Neural crest cell (in vitro differentiated cells): ENCODE measurements at regions not wholly inside any gene's neighbourhood (a gene's known extent, or its start where the extent isn't known, plus 50 kb on each side); places are given as distances from the start of the nearest gene placed in this dataset.

Experiments used
- DNase-seq: peaks from one replicate; pipeline ENCODE4 v3.0.0; 2021; ENCODE audit warnings: low read depth, mixed read lengths, low spot score
- H3K27ac Mint-ChIP-seq: one replicate; pipeline ENCODE4 v1.8.0; 2021; ENCODE audit warnings: mild to moderate bottlenecking, mixed read lengths; ENCODE audit not compliant: unreplicated experiment
- H3K27me3 Mint-ChIP-seq: 2 replicates; pipeline ENCODE4 v1.8.0; 2021; ENCODE audit warnings: low read depth, mild to moderate bottlenecking, mixed read lengths
- H3K36me3 Mint-ChIP-seq: 2 replicates; pipeline ENCODE4 v1.8.0; 2021; ENCODE audit warnings: low read depth, mild to moderate bottlenecking, mixed read lengths
- H3K4me1 Mint-ChIP-seq: 2 replicates; pipeline ENCODE4 v1.8.0; 2021; ENCODE audit warnings: mixed read lengths
- H3K4me3 Mint-ChIP-seq: one replicate; pipeline ENCODE4 v1.8.0; 2021; ENCODE audit warnings: mild to moderate bottlenecking, mixed read lengths
- H3K9me3 Mint-ChIP-seq: 2 replicates; pipeline ENCODE4 v1.8.0; 2021; ENCODE audit warnings: mixed read lengths
- TF ChIP-seq, protein P1 (sequence below): fragments of 200-600 bp; sonication (generic); conservative IDR thresholded peaks from 2 replicates; pipeline ENCODE4 v1.5.0; 2021; ENCODE audit warnings: antibody characterized with exemption, mild to moderate bottlenecking

DNA sequence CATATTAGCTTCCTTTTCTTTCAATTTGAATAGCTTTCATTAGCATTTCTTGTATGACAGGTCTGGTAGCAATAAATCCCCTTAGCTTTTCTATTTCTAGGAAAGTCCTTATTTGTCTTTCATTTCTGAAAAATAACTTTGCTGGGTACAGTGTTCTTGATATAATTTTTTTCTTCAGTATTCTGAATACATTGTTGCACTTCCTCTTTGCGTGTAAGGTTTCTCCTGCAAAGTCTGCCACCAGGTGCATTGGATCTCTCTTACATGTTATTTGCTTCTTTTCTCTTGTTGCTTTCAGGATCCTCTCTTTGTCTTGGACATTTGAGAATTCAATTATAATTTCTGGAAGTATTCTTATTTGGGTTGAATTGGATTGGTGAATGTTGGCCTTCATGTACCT lies 663.7 kb downstream of the GRXCR1 start:
- H3K27ac Mint-ChIP-seq: no peak overlapping the region
- H3K36me3 Mint-ChIP-seq: peaks cover 6% of the 10 kb centered on the region
- H3K9me3 Mint-ChIP-seq: peaks cover 17% of the 10 kb centered on the region
- TF ChIP-seq, protein P1, sequence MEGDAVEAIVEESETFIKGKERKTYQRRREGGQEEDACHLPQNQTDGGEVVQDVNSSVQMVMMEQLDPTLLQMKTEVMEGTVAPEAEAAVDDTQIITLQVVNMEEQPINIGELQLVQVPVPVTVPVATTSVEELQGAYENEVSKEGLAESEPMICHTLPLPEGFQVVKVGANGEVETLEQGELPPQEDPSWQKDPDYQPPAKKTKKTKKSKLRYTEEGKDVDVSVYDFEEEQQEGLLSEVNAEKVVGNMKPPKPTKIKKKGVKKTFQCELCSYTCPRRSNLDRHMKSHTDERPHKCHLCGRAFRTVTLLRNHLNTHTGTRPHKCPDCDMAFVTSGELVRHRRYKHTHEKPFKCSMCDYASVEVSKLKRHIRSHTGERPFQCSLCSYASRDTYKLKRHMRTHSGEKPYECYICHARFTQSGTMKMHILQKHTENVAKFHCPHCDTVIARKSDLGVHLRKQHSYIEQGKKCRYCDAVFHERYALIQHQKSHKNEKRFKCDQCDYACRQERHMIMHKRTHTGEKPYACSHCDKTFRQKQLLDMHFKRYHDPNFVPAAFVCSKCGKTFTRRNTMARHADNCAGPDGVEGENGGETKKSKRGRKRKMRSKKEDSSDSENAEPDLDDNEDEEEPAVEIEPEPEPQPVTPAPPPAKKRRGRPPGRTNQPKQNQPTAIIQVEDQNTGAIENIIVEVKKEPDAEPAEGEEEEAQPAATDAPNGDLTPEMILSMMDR: no peak
- DNase-seq: no peak
- H3K4me1 Mint-ChIP-seq: no peaks in the 10 kb centered on the region
- H3K4me3 Mint-ChIP-seq: no peak overlapping the region
- H3K27me3 Mint-ChIP-seq: no peaks in the 10 kb centered on the region

DNA sequence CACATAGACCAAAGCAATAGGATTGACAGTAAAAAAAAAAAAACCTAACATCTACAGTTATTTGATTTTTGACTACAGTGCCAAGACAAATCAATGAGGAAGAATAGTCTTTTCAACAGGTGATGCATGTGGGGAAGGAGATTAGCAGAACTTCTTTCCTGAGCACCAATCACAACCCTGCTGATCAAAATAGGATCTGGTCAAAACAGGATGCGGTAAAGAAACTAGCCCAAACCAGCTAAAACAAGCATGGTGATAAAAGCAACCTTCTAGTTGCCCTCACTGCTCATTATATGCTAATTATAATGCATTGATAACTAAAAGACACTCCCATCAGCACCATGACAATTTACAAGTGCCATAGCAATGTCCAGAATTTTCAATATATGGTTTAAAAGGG lies 667.5 kb downstream of the GRXCR1 start:
- no peak for DNase-seq
- H3K36me3 Mint-ChIP-seq: no peaks in the 10 kb centered on the region
- H3K9me3 Mint-ChIP-seq: peaks cover 3% of the 10 kb centered on the region
- H3K4me3 Mint-ChIP-seq: no peak overlapping the region
- H3K27ac Mint-ChIP-seq: no peak overlapping the region
- TF ChIP-seq, protein P1: no peak
- no peaks in the 10 kb centered on the region for H3K4me1 Mint-ChIP-seq
- H3K27me3 Mint-ChIP-seq: no peaks in the 10 kb centered on the region

DNA sequence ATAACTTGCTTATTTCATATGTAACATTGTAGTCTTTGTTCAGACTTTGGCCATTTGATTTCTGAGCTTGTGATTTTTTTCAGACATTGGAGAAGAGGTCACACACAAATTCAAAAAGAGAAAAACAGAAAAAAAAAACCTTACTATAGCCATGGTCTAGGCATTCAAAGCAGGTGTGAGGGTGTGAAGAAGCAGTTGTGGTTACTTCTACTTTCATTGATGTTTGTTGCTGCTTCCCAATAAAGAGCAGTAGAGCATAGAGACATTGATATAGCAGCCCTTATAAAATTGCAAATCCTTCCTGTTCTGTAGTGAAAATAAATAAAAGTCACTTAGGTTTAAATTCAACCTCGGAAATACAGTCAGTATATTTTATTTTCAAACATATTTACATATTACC lies 671.6 kb downstream of the GRXCR1 start:
- Mint-ChIP-seq H3K27ac (no peak overlapping the region), H3K9me3 (no peaks in the 10 kb centered on the region), H3K36me3 (no peaks in the 10 kb centered on the region), H3K27me3 (no peaks in the 10 kb centered on the region), H3K4me1 (no peaks in the 10 kb centered on the region), H3K4me3 (no peak overlapping the region)
- DNase-seq: no peak
- TF ChIP-seq, protein P1: no peak

DNA sequence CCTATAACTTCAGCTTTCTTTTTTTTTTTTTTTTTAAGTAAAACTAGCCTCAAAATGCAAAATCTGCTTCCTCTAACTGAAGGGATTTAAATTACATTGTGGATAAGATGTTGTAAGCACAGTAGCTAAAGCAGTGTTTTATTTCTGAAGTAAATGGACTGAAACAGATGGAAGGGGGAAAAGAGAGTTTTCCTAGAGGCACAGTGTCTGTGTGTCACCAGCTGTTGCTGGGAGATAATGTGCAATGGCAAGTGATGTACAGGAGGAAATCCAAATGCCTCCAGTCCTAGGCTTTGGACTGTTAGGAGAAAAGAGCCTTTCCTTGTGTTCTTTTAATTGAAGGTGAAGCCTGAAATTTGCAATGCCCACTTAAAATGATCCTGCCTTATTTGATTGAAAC lies 672.1 kb downstream of the GRXCR1 start:
- no peak overlapping the region for H3K27ac Mint-ChIP-seq
- no peak for DNase-seq
- no peaks in the 10 kb centered on the region for H3K27me3 Mint-ChIP-seq
- TF ChIP-seq, protein P1: no peak
- no peaks in the 10 kb centered on the region for H3K36me3 Mint-ChIP-seq
- no peaks in the 10 kb centered on the region for H3K4me1 Mint-ChIP-seq
- H3K9me3 Mint-ChIP-seq: no peaks in the 10 kb centered on the region
- H3K4me3 Mint-ChIP-seq: no peak overlapping the region

DNA sequence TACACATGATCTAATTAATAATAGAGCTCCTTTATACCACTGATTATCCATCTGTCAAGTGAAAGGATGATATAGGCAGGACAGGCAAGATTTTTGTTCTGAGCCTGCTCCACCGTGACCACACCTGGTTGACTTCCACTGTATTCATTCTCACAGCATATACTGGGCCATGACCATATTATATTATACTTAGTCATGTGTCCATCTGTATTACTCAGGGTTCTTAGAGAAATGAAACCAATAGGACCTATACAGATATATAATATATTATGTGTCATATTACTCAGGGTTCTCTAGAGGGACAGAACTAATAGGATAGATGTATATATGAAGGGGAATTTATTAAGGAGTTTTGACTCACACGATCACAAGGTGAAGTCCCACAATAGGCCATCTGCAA lies 675.1 kb downstream of the GRXCR1 start:
- no peaks in the 10 kb centered on the region for H3K9me3 Mint-ChIP-seq
- H3K36me3 Mint-ChIP-seq: no peaks in the 10 kb centered on the region
- no peak overlapping the region for H3K27ac Mint-ChIP-seq
- no peaks in the 10 kb centered on the region for H3K4me1 Mint-ChIP-seq
- no peak for DNase-seq
- TF ChIP-seq, protein P1: no peak
- H3K4me3 Mint-ChIP-seq: no peak overlapping the region
- H3K27me3 Mint-ChIP-seq: no peaks in the 10 kb centered on the region

DNA sequence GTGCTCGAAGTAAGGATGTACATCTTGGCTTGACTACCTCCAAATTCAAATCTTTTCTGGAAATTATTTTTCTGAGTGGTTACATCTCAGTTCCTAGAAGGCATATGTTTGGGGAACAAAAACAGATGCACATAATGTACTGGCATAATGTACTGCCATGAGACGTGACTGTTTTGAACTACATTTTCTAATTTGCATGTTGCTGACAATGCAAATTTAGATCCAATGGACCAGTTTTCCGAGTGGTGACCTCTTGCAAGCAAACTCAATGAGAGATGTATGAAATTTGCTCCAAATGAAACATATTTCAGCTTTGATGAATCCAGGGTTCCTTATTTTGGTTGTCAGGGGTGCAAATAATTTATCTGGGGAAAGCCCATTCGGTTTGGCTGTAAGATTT lies 694.3 kb downstream of the GRXCR1 start:
- Mint-ChIP-seq H3K4me1 (no peaks in the 10 kb centered on the region), H3K36me3 (no peaks in the 10 kb centered on the region), H3K9me3 (peaks cover 4% of the 10 kb centered on the region), H3K4me3 (no peak overlapping the region), H3K27me3 (no peaks in the 10 kb centered on the region), H3K27ac (no peak overlapping the region)
- DNase-seq: no peak
- TF ChIP-seq, protein P1: no peak
